Breast epithelium (tissue), 3 donors: ENCODE measurements at regions not wholly inside any gene's neighbourhood (a gene's known extent, or its start where the extent isn't known, plus 50 kb on each side); places are given as distances from the start of the nearest gene placed in this dataset.

ENCODE experiments used
- POLR2A ChIP-seq: fragments of 450-650 bp; IDR thresholded peaks from one replicate; pipeline ENCODE4 v1.6.1; 2016; ENCODE audit warnings: antibody characterized with exemption, mild to moderate bottlenecking, moderate library complexity
- POLR2AphosphoS5 ChIP-seq, 3 donors: sonication (generic); formaldehyde crosslinking; IDR thresholded peaks; one replicate each; pipeline ENCODE4 v1.6.1; 2017; ENCODE audit warnings: antibody characterized with exemption in 3 of 3
- TF ChIP-seq, protein P1 (sequence below), 3 donors: fragments of 450-650 bp; IDR thresholded peaks; one replicate each; pipeline ENCODE4 v1.5.1; 2016 to 2017; ENCODE audit warnings: antibody characterized with exemption in 3 of 3, mild to moderate bottlenecking in 3 of 3, moderate library complexity in 3 of 3

GRCh38 chr11:22084564-22084963 is 108.3 kb upstream of the ANO5 start:
- no peak for TF ChIP-seq POLR2A
- TF ChIP-seq POLR2AphosphoS5 (IDR thresholded peaks at IDR 0.05), result no peak
- TF ChIP-seq, protein P1, sequence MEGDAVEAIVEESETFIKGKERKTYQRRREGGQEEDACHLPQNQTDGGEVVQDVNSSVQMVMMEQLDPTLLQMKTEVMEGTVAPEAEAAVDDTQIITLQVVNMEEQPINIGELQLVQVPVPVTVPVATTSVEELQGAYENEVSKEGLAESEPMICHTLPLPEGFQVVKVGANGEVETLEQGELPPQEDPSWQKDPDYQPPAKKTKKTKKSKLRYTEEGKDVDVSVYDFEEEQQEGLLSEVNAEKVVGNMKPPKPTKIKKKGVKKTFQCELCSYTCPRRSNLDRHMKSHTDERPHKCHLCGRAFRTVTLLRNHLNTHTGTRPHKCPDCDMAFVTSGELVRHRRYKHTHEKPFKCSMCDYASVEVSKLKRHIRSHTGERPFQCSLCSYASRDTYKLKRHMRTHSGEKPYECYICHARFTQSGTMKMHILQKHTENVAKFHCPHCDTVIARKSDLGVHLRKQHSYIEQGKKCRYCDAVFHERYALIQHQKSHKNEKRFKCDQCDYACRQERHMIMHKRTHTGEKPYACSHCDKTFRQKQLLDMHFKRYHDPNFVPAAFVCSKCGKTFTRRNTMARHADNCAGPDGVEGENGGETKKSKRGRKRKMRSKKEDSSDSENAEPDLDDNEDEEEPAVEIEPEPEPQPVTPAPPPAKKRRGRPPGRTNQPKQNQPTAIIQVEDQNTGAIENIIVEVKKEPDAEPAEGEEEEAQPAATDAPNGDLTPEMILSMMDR (IDR thresholded peaks at IDR 0.05), result no peak
